ENCODE measurements at regions not wholly inside any gene's neighbourhood (a gene's known extent, or its start where the extent isn't known, plus 50 kb on each side); places are given as distances from the start of the nearest gene placed in this dataset.

GRCh38 chr15:93362821-93363220 is 273.8 kb upstream of the RGMA start:
- CTCF ChIA-PET = no interaction called here
- POLR2A ChIA-PET = no interaction called here
- H3K27me3 ChIP-seq (ENCODE audit: control insufficient read depth, insufficient read depth, low read length) = no peaks in the 10 kb centered on the region

GRCh38 chr15:93362203-93362602 is 273.2 kb upstream of the RGMA start:
- POLR2A ChIA-PET = no interaction called here

More at GRCh38 chr15:93362821-93363220, 273.8 kb upstream of the RGMA start:
- no peak for DNase-seq (ENCODE audit: low read depth)
- H3K36me3 ChIP-seq (ENCODE audit: control insufficient read depth, insufficient read depth, low read length) = no peaks in the 10 kb centered on the region
- H3K4me3 ChIP-seq (ENCODE audit: low read depth, low read length) = no peak overlapping the region
- TF ChIP-seq CTCF (IDR thresholded peaks at IDR 0.05; ENCODE audit: insufficient read depth, low read depth, low read length) = no peak

GRCh38 chr15:93361703-93362102 is 272.7 kb upstream of the RGMA start:
- no peaks in the 10 kb centered on the region for H3K36me3 ChIP-seq (ENCODE audit: control insufficient read depth, insufficient read depth, low read length)
- no peak for TF ChIP-seq CTCF (IDR thresholded peaks at IDR 0.05; ENCODE audit: insufficient read depth, low read depth, low read length)

More at GRCh38 chr15:93362203-93362602, 273.2 kb upstream of the RGMA start:
- Histone ChIP-seq H3K4me3 (ENCODE audit: low read depth, low read length) (no peak overlapping the region), H3K36me3 (ENCODE audit: control insufficient read depth, insufficient read depth, low read length) (no peaks in the 10 kb centered on the region), H3K27me3 (ENCODE audit: control insufficient read depth, insufficient read depth, low read length) (no peaks in the 10 kb centered on the region)
- CTCF ChIA-PET = no interaction called here
- TF ChIP-seq CTCF (IDR thresholded peaks at IDR 0.05; ENCODE audit: insufficient read depth, low read depth, low read length) = no peak
- no peak for DNase-seq (ENCODE audit: low read depth)

GRCh38 chr15:93360976-93361375 is 272.0 kb upstream of the RGMA start:
- ChIA-PET CTCF (no interaction called here), POLR2A (no interaction called here)
- H3K27me3 ChIP-seq (ENCODE audit: control insufficient read depth, insufficient read depth, low read length) = no peaks in the 10 kb centered on the region
- H3K4me3 ChIP-seq (ENCODE audit: low read depth, low read length) = no peak overlapping the region
- DNase-seq (ENCODE audit: low read depth) = no peak
- H3K36me3 ChIP-seq (ENCODE audit: control insufficient read depth, insufficient read depth, low read length) = no peaks in the 10 kb centered on the region
- no peak for TF ChIP-seq CTCF (IDR thresholded peaks at IDR 0.05; ENCODE audit: insufficient read depth, low read depth, low read length)

More at GRCh38 chr15:93361703-93362102, 272.7 kb upstream of the RGMA start:
- CTCF ChIA-PET = no interaction called here
- no peaks in the 10 kb centered on the region for H3K27me3 ChIP-seq (ENCODE audit: control insufficient read depth, insufficient read depth, low read length)
- H3K4me3 ChIP-seq (ENCODE audit: low read depth, low read length) = no peak overlapping the region
- POLR2A ChIA-PET = no interaction called here
- DNase-seq (ENCODE audit: low read depth) = no peak

- no peak for DNase-seq (ENCODE audit: low read depth)
- CTCF ChIA-PET = no interaction called here
- no peaks in the 10 kb centered on the region for H3K27me3 ChIP-seq (ENCODE audit: control insufficient read depth, insufficient read depth, low read length)
- TF ChIP-seq CTCF (IDR thresholded peaks at IDR 0.05; ENCODE audit: insufficient read depth, low read depth, low read length) = no peak
- no peaks in the 10 kb centered on the region for H3K36me3 ChIP-seq (ENCODE audit: control insufficient read depth, insufficient read depth, low read length)
- POLR2A ChIA-PET = no interaction called here
- H3K4me3 ChIP-seq (ENCODE audit: low read depth, low read length) = no peak overlapping the region
Observed at GRCh38 chr15:93360318-93360717, 271.3 kb upstream of the RGMA start.

All from BJ (cell line).